Hepatocyte (in vitro differentiated cells): ENCODE measurements at regions not wholly inside any gene's neighbourhood (a gene's known extent, or its start where the extent isn't known, plus 50 kb on each side); places are given as distances from the start of the nearest gene placed in this dataset.
"Not testable (repeated sequence)": the region's sequence is repeated elsewhere in the genome, so short reads cannot be mapped to it uniquely, and the experiment has no call there.

Experiments
- DNase-seq: peaks from one replicate; pipeline ENCODE4 v3.0.0-alpha.2; 2016; ENCODE audit warnings: low spot score
- H2AFZ ChIP-seq: fragments of 200-600 bp; sonication (generic); 2 replicates; pipeline ENCODE4 v1.6.0; 2016; ENCODE audit warnings: antibody characterized with exemption, mild to moderate bottlenecking
- H3K27ac ChIP-seq: fragments of 200-600 bp; sonication (generic); 2 replicates; pipeline ENCODE4 v1.5.1; 2016; ENCODE audit warnings: mild to moderate bottlenecking
- H3K27me3 ChIP-seq: fragments of 200-600 bp; sonication (generic); 2 replicates; pipeline ENCODE4 v1.6.1; 2016
- H3K36me3 ChIP-seq: fragments of 200-600 bp; sonication (generic); replicated peaks from 2 replicates; pipeline ENCODE4 v1.5.1; 2016; ENCODE audit warnings: low read depth; ENCODE audit not compliant: insufficient read depth
- H3K4me1 ChIP-seq: fragments of 200-600 bp; sonication (generic); 2 replicates; pipeline ENCODE4 v1.5.1; 2016; ENCODE audit warnings: mild to moderate bottlenecking, moderate library complexity; ENCODE audit not compliant: insufficient read depth
- H3K4me2 ChIP-seq: fragments of 200-600 bp; sonication (generic); 2 replicates; pipeline ENCODE4 v1.6.0; 2016
- H3K4me3 ChIP-seq: fragments of 200-600 bp; sonication (generic); 2 replicates; pipeline ENCODE4 v1.5.1; 2016; ENCODE audit warnings: mild to moderate bottlenecking
- H3K79me2 ChIP-seq: fragments of 200-600 bp; sonication (generic); 2 replicates; pipeline ENCODE4 v1.6.0; 2017; ENCODE audit warnings: mild to moderate bottlenecking
- H3K9me2 ChIP-seq: fragments of 200-600 bp; sonication (generic); replicated peaks from 2 replicates; pipeline ENCODE4 v1.6.0; 2017; ENCODE audit warnings: mild to moderate bottlenecking; ENCODE audit not compliant: insufficient read depth
- H3K9me3 ChIP-seq: fragments of 200-600 bp; sonication (generic); 2 replicates; pipeline ENCODE4 v1.5.1; 2016; ENCODE audit warnings: low read depth, mild to moderate bottlenecking
- H4K20me1 ChIP-seq: fragments of 200-600 bp; sonication (generic); 2 replicates; pipeline ENCODE4 v1.6.0; 2016; ENCODE audit warnings: mild to moderate bottlenecking; ENCODE audit not compliant: insufficient read depth, poor library complexity, severe bottlenecking
- CTCF ChIP-seq: fragments of 200-600 bp; sonication (generic); IDR thresholded peaks from 2 replicates; pipeline ENCODE4 v1.5.1; 2016; ENCODE audit warnings: antibody characterized with exemption, mild to moderate bottlenecking; ENCODE audit not compliant: poor library complexity
- EZH2 ChIP-seq: fragments of 200-600 bp; sonication (generic); IDR thresholded peaks from 2 replicates; pipeline ENCODE4 v1.6.1; 2016; ENCODE audit warnings: antibody characterized with exemption, mild to moderate bottlenecking, borderline replicate concordance
- EZH2phosphoT487 ChIP-seq: fragments of 200-600 bp; sonication (generic); IDR thresholded peaks from one replicate; pipeline ENCODE4 v1.6.1; 2018; ENCODE audit warnings: antibody characterized with exemption, mild to moderate bottlenecking, low read depth, moderate library complexity; ENCODE audit not compliant: unreplicated experiment, severe bottlenecking
- WGBS: methylation state at CpG from one replicate; pipeline ENCODE4 v1.1.6; 2016; ENCODE audit warnings: low lambda C conversion rate; ENCODE audit errors: missing lambda C conversion rate; 5-methylcytosine and 5-hydroxymethylcytosine counted together

- not testable (repeated sequence) for H3K4me2 ChIP-seq, H3K4me1 ChIP-seq, H3K79me2 ChIP-seq, H3K9me3 ChIP-seq, H4K20me1 ChIP-seq, H3K27me3 ChIP-seq, DNase-seq, H3K4me3 ChIP-seq, H3K36me3 ChIP-seq, H3K27ac ChIP-seq, H3K9me2 ChIP-seq, H2AFZ ChIP-seq
- WGBS: 97% methylated on average over 23 of the region's 44 CpGs
Measured at GRCh38 chr7:68082961-68083657, 1086.5 kb downstream of the TYW1 start.

GRCh38 chr7:68087401-68087800 lies 1090.8 kb downstream of the TYW1 start:
- Histone ChIP-seq H3K27me3 (no peaks in the 10 kb centered on the region), H3K36me3 (no peaks in the 10 kb centered on the region), H3K4me1 (no peaks in the 10 kb centered on the region), H4K20me1 (no peaks in the 10 kb centered on the region), H2AFZ (no peak overlapping the region), H3K9me3 (no peaks in the 10 kb centered on the region), H3K79me2 (no peaks in the 10 kb centered on the region), H3K4me2 (no peak overlapping the region), H3K4me3 (no peak overlapping the region), H3K9me2 (no peaks in the 10 kb centered on the region), H3K27ac (no peak overlapping the region)
- DNase-seq: no peak
- TF ChIP-seq EZH2 (no peak), CTCF (no peak), EZH2phosphoT487 (no peak)
- WGBS: 93% methylated on average over 5 of the region's 5 CpGs

GRCh38 chr7:68088879-68089278 lies 1092.2 kb downstream of the TYW1 start:
- Histone ChIP-seq H3K4me1 (no peaks in the 10 kb centered on the region), H3K4me2 (no peak overlapping the region), H3K36me3 (no peaks in the 10 kb centered on the region), H3K27me3 (no peaks in the 10 kb centered on the region), H4K20me1 (no peaks in the 10 kb centered on the region), H3K79me2 (no peaks in the 10 kb centered on the region), H3K9me2 (no peaks in the 10 kb centered on the region), H3K9me3 (no peaks in the 10 kb centered on the region), H3K4me3 (no peak overlapping the region), H3K27ac (no peak overlapping the region), H2AFZ (no peak overlapping the region)
- TF ChIP-seq EZH2phosphoT487: no peak
- no peak for TF ChIP-seq CTCF
- no peak for TF ChIP-seq EZH2
- DNase-seq: no peak
- 81% methylated on average over 1 of the region's 1 CpG for WGBS

- not testable (repeated sequence) for DNase-seq, H3K4me2 ChIP-seq, H3K4me3 ChIP-seq, H3K27me3 ChIP-seq, H3K27ac ChIP-seq, H3K9me3 ChIP-seq, H3K4me1 ChIP-seq, H3K79me2 ChIP-seq, H3K9me2 ChIP-seq, H4K20me1 ChIP-seq, H3K36me3 ChIP-seq, H2AFZ ChIP-seq
- WGBS: 95% methylated on average over 19 of the region's 19 CpGs
Measured at GRCh38 chr7:68090256-68090655, 1093.6 kb downstream of the TYW1 start.
